ENCODE measurements at regions not wholly inside any gene's neighbourhood (a gene's known extent, or its start where the extent isn't known, plus 50 kb on each side); places are given as distances from the start of the nearest gene placed in this dataset.

GRCh38 chr12:47321436-47321835 lies 241.7 kb upstream of the AMIGO2 start:
- no peaks in the 10 kb centered on the region for H3K4me1 ChIP-seq (ENCODE audit: control insufficient read depth, insufficient read depth, low read length)
- H3K9ac ChIP-seq (ENCODE audit: low read depth, low read length), result no peak overlapping the region
- no peak overlapping the region for H3K23ac ChIP-seq (ENCODE audit: low read depth, low read length)
- no peaks in the 10 kb centered on the region for H3K36me3 ChIP-seq (ENCODE audit: control insufficient read depth, insufficient read depth, low read length)
- no peak overlapping the region for H2BK15ac ChIP-seq (ENCODE audit: low read depth, low read length)
- no peaks in the 10 kb centered on the region for H3K79me1 ChIP-seq (ENCODE audit: low read depth in 1 of 2, low read length in 2 of 2)
- H3K56ac ChIP-seq (ENCODE audit: extremely low read depth, insufficient read depth, low read length), result no peak overlapping the region
- no peaks in the 10 kb centered on the region for H4K20me1 ChIP-seq (ENCODE audit: insufficient read depth, low read length)
- no peak overlapping the region for H2AK5ac ChIP-seq (ENCODE audit: low read depth, low read length)
- no peak overlapping the region for H4K91ac ChIP-seq (ENCODE audit: insufficient read depth, low read depth, low read length)
- H3K27me3 ChIP-seq (ENCODE audit: control insufficient read depth, insufficient read depth, low read length), result no peaks in the 10 kb centered on the region
- intact Hi-C loops (cut with micrococcal nuclease) (no loop called here), dilution Hi-C loops (cut with HindIII; ENCODE audit: low sequenced_read_pairs, unreplicated experiment) (no loop called here), in situ Hi-C loops (cut with MboI; ENCODE audit: low sequenced_read_pairs) (no loop called here)
- no peak for DNase-seq
- H3K4me2 ChIP-seq (ENCODE audit: low read depth, low read length), result no peak overlapping the region
- TF ChIP-seq USF2 (IDR thresholded peaks at IDR 0.05; ENCODE audit: low read depth, low read length) (no peak), ELK1 (IDR thresholded peaks at IDR 0.05; ENCODE audit: borderline replicate concordance, low read depth, low read length) (no peak), MAFK (IDR thresholded peaks at IDR 0.05; ENCODE audit: low read depth, low read length) (no peak), POLR2A (IDR thresholded peaks at IDR 0.05; ENCODE audit: low read depth, low read length) (no peak), RFX5 (IDR thresholded peaks at IDR 0.05; ENCODE audit: low read depth, low read length) (no peak), RCOR1 (IDR thresholded peaks at IDR 0.05; ENCODE audit: insufficient replicate concordance, low read length) (no peak), CTCF (conservative IDR thresholded peaks at IDR 0.05; ENCODE audit: low read depth, low read length) (no peak), CEBPB (IDR thresholded peaks at IDR 0.05; ENCODE audit: low read depth, low read length) (no peak), FOS (IDR thresholded peaks at IDR 0.05; ENCODE audit: low read depth, low read length) (no peak), MXI1 (IDR thresholded peaks at IDR 0.05; ENCODE audit: borderline replicate concordance, low read depth, low read length) (no peak), NFE2L2 (IDR thresholded peaks at IDR 0.05; ENCODE audit: low read depth, low read length) (no peak), SMC3 (IDR thresholded peaks at IDR 0.05; ENCODE audit: low read depth, low read length) (no peak), CHD1 (IDR thresholded peaks at IDR 0.05; ENCODE audit: low read depth, low read length) (no peak), BHLHE40 (IDR thresholded peaks at IDR 0.05; ENCODE audit: low read depth, low read length) (no peak), MAZ (IDR thresholded peaks at IDR 0.05; ENCODE audit: borderline replicate concordance, low read depth, low read length) (no peak), RAD21 (IDR thresholded peaks at IDR 0.05; ENCODE audit: low read length) (no peak)
- no peak overlapping the region for H3K14ac ChIP-seq (replicated peaks; ENCODE audit: low read depth, low read length)
- H4K5ac ChIP-seq (ENCODE audit: low read depth, low read length), result no peak overlapping the region
- H2AFZ ChIP-seq (replicated peaks; ENCODE audit: low read length, poor library complexity), result no peak overlapping the region
- H3K4me3 ChIP-seq (ENCODE audit: insufficient read depth, low read depth, low read length), result no peak overlapping the region
- no peak overlapping the region for H3K18ac ChIP-seq (ENCODE audit: low read depth, low read length)
- no peak overlapping the region for H2BK5ac ChIP-seq (ENCODE audit: low read depth, low read length, poor library complexity, severe bottlenecking)
- no CpG with 5 or more reads among the region's 2 CpGs for WGBS, 2 experiments (ENCODE audit: extremely low coverage in 2 of 2, insufficient read length in 1 of 2)
- ATAC-seq (ENCODE audit: low read depth), result no peak
- POLR2A ChIA-PET (ENCODE audit: unreplicated experiment), result no interaction called here
- H3K9me1 ChIP-seq (ENCODE audit: insufficient read depth, low read length), result no peaks in the 10 kb centered on the region
- H3K27ac ChIP-seq (ENCODE audit: insufficient read depth, low read length), result no peak overlapping the region
- no peak overlapping the region for H4K8ac ChIP-seq (ENCODE audit: low read depth in 2 of 2, low read length in 2 of 2)
- H3K9me3 ChIP-seq (ENCODE audit: control insufficient read depth, insufficient read depth, low read length), result no peaks in the 10 kb centered on the region
- no peak overlapping the region for H2BK20ac ChIP-seq (ENCODE audit: low read depth, low read length)
- CTCF ChIA-PET, result no interaction called here
- H3K4ac ChIP-seq (ENCODE audit: low read depth, low read length), result no peak overlapping the region
- H2AK9ac ChIP-seq (replicated peaks; ENCODE audit: low read depth, low read length, poor library complexity), result no peak overlapping the region
- BruUV-seq (replicated peaks), result no TSS peak
- no peak overlapping the region for H2BK120ac ChIP-seq (ENCODE audit: low read depth, low read length)
